MM.1S (cell line): ENCODE measurements at regions not wholly inside any gene's neighbourhood (a gene's known extent, or its start where the extent isn't known, plus 50 kb on each side); places are given as distances from the start of the nearest gene placed in this dataset.

Experiments
- DNase-seq: peaks from one replicate; pipeline ENCODE4 v3.0.0-alpha.2; 2015
- H2AFZ ChIP-seq: fragments of 300-600 bp; sonication (generic); 2 replicates; pipeline ENCODE4 v1.6.0; 2016; ENCODE audit warnings: antibody characterized with exemption, low read length
- H3F3A ChIP-seq: fragments of 300-600 bp; sonication (generic); 2 replicates; pipeline ENCODE4 v1.6.1; 2016; ENCODE audit warnings: mild to moderate bottlenecking, antibody characterized with exemption, low read length, moderate library complexity, mixed read lengths; ENCODE audit not compliant: insufficient read depth
- H3K27ac ChIP-seq: fragments of 300-600 bp; sonication (generic); 2 replicates; pipeline ENCODE4 v1.5.1; 2016; ENCODE audit warnings: mild to moderate bottlenecking, low read length
- H3K27me3 ChIP-seq: fragments of 300-600 bp; sonication (generic); replicated peaks from 2 replicates; pipeline ENCODE4 v1.6.0; 2016; ENCODE audit warnings: low read length; ENCODE audit not compliant: insufficient read depth
- H3K36me3 ChIP-seq: fragments of 300-600 bp; sonication (generic); replicated peaks from 2 replicates; pipeline ENCODE4 v1.6.1; 2016; ENCODE audit warnings: mild to moderate bottlenecking, low read length, mixed read lengths; ENCODE audit not compliant: insufficient read depth
- H3K4me1 ChIP-seq: fragments of 300-600 bp; sonication (generic); 2 replicates; pipeline ENCODE4 v1.6.1; 2016; ENCODE audit warnings: low read length, mixed read lengths
- H3K4me2 ChIP-seq: fragments of 300-600 bp; sonication (generic); 2 replicates; pipeline ENCODE4 v1.6.0; 2016; ENCODE audit warnings: low read depth, low read length
- H3K4me3 ChIP-seq: fragments of 300-600 bp; sonication (generic); 2 replicates; pipeline ENCODE4 v1.5.1; 2016; ENCODE audit warnings: low read length, mixed read lengths
- H3K79me2 ChIP-seq: fragments of 300-600 bp; sonication (generic); 2 replicates; pipeline ENCODE4 v1.6.1; 2016; ENCODE audit warnings: mixed run types, low read length, mixed read lengths
- H3K9ac ChIP-seq: fragments of 300-600 bp; sonication (generic); 2 replicates; pipeline ENCODE4 v1.6.1; 2016; ENCODE audit warnings: low read length, mixed read lengths
- H3K9me2 ChIP-seq: fragments of 300-600 bp; sonication (generic); replicated peaks from 2 replicates; pipeline ENCODE4 v1.6.1; 2016; ENCODE audit warnings: mild to moderate bottlenecking, low read length, mixed read lengths; ENCODE audit not compliant: insufficient read depth
- H3K9me3 ChIP-seq: fragments of 300-600 bp; sonication (generic); replicated peaks from 2 replicates; pipeline ENCODE4 v1.6.1; 2016; ENCODE audit warnings: mild to moderate bottlenecking, low read length, mixed read lengths; ENCODE audit not compliant: insufficient read depth
- H4K20me1 ChIP-seq: fragments of 300-600 bp; sonication (generic); 2 replicates; pipeline ENCODE4 v1.6.1; 2016; ENCODE audit warnings: mild to moderate bottlenecking, low read length, moderate library complexity, mixed read lengths; ENCODE audit not compliant: insufficient read depth
- EZH2 ChIP-seq: fragments of 300-600 bp; sonication (generic); optimal IDR thresholded peaks from 2 replicates; pipeline ENCODE3; 2017; ENCODE audit warnings: low read depth, mild to moderate bottlenecking, antibody characterized with exemption, low read length, mixed read lengths
- EZH2phosphoT487 ChIP-seq: fragments of 300-600 bp; sonication (generic); IDR thresholded peaks from 2 replicates; pipeline ENCODE4 v1.6.1; 2018; ENCODE audit warnings: antibody characterized with exemption, low read length
- TF ChIP-seq, protein P1 (sequence below): fragments of 300-600 bp; sonication (generic); IDR thresholded peaks from 2 replicates; pipeline ENCODE4 v1.5.1; 2016; ENCODE audit warnings: antibody characterized with exemption, low read length, mixed read lengths

DNA sequence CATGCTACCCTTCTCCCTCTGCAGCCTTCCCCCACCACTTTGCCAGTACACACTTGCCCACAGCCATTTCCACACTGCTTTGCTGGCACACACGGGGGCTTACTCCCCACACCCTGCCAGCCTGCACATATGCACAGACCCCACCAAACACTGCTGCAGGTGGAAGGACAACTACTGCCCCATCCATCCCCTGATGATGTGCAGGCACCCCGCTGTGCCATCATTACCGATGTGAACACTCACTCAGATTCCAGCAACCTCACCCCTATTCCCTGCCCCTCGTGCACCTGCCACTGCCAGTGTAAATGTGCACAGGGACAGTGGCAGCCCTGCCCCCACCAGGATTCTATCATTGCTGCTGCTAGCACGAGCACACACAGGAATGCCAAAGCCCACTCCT, 1400.8 kb upstream of the DDX18 start:
- Histone ChIP-seq H3K4me2 (no peak overlapping the region), H3K36me3 (no peaks in the 10 kb centered on the region), H2AFZ (no peak overlapping the region), H3F3A (no peaks in the 10 kb centered on the region), H3K27ac (no peak overlapping the region), H4K20me1 (no peaks in the 10 kb centered on the region), H3K9me3 (no peaks in the 10 kb centered on the region), H3K27me3 (no peaks in the 10 kb centered on the region), H3K4me3 (no peak overlapping the region), H3K4me1 (no peaks in the 10 kb centered on the region), H3K9me2 (no peaks in the 10 kb centered on the region), H3K79me2 (no peaks in the 10 kb centered on the region), H3K9ac (no peak overlapping the region)
- no peak for DNase-seq
- TF ChIP-seq, protein P1, sequence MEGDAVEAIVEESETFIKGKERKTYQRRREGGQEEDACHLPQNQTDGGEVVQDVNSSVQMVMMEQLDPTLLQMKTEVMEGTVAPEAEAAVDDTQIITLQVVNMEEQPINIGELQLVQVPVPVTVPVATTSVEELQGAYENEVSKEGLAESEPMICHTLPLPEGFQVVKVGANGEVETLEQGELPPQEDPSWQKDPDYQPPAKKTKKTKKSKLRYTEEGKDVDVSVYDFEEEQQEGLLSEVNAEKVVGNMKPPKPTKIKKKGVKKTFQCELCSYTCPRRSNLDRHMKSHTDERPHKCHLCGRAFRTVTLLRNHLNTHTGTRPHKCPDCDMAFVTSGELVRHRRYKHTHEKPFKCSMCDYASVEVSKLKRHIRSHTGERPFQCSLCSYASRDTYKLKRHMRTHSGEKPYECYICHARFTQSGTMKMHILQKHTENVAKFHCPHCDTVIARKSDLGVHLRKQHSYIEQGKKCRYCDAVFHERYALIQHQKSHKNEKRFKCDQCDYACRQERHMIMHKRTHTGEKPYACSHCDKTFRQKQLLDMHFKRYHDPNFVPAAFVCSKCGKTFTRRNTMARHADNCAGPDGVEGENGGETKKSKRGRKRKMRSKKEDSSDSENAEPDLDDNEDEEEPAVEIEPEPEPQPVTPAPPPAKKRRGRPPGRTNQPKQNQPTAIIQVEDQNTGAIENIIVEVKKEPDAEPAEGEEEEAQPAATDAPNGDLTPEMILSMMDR = no peak
- no peak for TF ChIP-seq EZH2
- no peak for TF ChIP-seq EZH2phosphoT487

DNA sequence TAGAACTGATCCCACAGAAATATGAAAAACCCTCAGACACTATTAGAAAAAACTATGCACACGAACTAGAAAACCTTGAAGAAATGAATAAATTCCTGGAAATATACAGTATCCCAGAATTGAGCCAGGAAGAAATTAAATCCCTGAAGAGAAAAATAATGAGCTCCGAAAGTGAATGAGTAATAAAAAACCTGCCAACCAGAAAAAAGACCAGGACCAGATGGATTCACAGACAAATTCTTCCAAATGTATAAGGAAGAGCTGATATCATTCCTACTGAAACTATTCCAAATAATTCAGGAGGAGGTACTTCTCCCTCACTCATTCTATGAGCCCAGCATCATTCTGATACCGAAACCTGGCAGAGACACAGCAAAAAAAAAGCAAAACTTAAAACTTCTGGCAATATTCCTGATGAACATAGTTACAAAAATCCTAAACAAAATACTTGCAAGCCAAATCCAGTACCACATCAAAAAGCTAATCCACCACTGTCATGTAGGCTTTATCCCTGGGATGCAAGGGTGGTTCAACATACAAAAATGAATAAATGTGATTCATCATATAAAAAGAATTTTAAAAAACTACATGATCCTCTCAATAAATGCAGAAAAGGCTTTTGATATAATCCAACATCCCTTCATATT, 1397.6 kb upstream of the DDX18 start:
- Histone ChIP-seq H3F3A (no peaks in the 10 kb centered on the region), H3K27me3 (no peaks in the 10 kb centered on the region), H3K36me3 (no peaks in the 10 kb centered on the region), H2AFZ (no peak overlapping the region), H3K79me2 (no peaks in the 10 kb centered on the region), H3K27ac (no peak overlapping the region), H3K4me3 (no peak overlapping the region), H3K9me2 (no peaks in the 10 kb centered on the region), H3K4me1 (no peaks in the 10 kb centered on the region), H3K4me2 (no peak overlapping the region), H3K9me3 (no peaks in the 10 kb centered on the region), H4K20me1 (no peaks in the 10 kb centered on the region), H3K9ac (no peak overlapping the region)
- DNase-seq = no peak
- TF ChIP-seq, protein P1 = no peak
- TF ChIP-seq EZH2phosphoT487 = no peak
- no peak for TF ChIP-seq EZH2

DNA sequence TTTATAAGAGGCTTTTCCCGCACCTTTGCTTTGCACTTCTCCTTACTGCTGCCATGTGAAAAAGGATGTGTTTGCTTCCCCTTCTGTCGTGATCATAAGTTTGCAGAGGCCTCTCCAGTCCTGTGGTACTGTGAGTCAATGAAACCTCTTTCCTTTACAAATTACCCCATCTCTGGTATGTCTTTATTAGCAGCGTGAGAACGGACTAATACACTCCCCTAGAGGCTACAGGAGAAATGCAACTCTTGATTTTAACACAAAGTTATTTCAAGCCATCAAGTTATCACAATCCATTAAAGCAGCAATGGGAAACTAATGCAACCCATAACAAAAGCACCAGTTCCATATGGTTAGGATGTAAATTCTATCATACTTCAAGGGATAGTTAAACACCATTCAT, 1378.8 kb upstream of the DDX18 start:
- TF ChIP-seq EZH2 (no peak), EZH2phosphoT487 (no peak)
- TF ChIP-seq, protein P1 = no peak
- H2AFZ ChIP-seq = no peak overlapping the region
- no peaks in the 10 kb centered on the region for H3K4me1 ChIP-seq
- H3K9me3 ChIP-seq = no peaks in the 10 kb centered on the region
- no peak overlapping the region for H3K4me2 ChIP-seq
- no peaks in the 10 kb centered on the region for H3K36me3 ChIP-seq
- no peaks in the 10 kb centered on the region for H4K20me1 ChIP-seq
- no peaks in the 10 kb centered on the region for H3K27me3 ChIP-seq
- no peaks in the 10 kb centered on the region for H3K79me2 ChIP-seq
- H3F3A ChIP-seq = no peaks in the 10 kb centered on the region
- DNase-seq = no peak
- H3K9me2 ChIP-seq = no peaks in the 10 kb centered on the region
- H3K4me3 ChIP-seq = no peak overlapping the region
- H3K9ac ChIP-seq = no peak overlapping the region
- H3K27ac ChIP-seq = no peak overlapping the region
